ENCODE measurements at regions not wholly inside any gene's neighbourhood (a gene's known extent, or its start where the extent isn't known, plus 50 kb on each side); places are given as distances from the start of the nearest gene placed in this dataset.

- DNase-seq, result no peak
These were observed 118.7 kb upstream of the LRIG3 start for GRCh38 chr12:59039005-59039404.

GRCh38 chr12:59036973-59037762 is 116.9 kb upstream of the LRIG3 start:
- peak; percentile 25 to 45 for DNase-seq

- DNase-seq, result no peak
These were observed 116.0 kb upstream of the LRIG3 start for GRCh38 chr12:59036347-59036746.

- DNase-seq, result no peak
These were observed 111.0 kb upstream of the LRIG3 start for GRCh38 chr12:59031313-59031712.

GRCh38 chr12:59030415-59030814 is 110.1 kb upstream of the LRIG3 start:
- DNase-seq, result no peak

GRCh38 chr12:59027199-59027598 is 106.9 kb upstream of the LRIG3 start:
- DNase-seq, result no peak

GRCh38 chr12:59023861-59024424 is 103.6 kb upstream of the LRIG3 start:
- DNase-seq, result no peak

GRCh38 chr12:59020073-59020946 is 100.0 kb upstream of the LRIG3 start:
- DNase-seq, result no peak

GRCh38 chr12:59014885-59015284 is 94.6 kb upstream of the LRIG3 start:
- no peak for DNase-seq

- no peak for DNase-seq
These were observed 90.6 kb upstream of the LRIG3 start for GRCh38 chr12:59010941-59011340.

GRCh38 chr12:59010118-59010517 is 89.8 kb upstream of the LRIG3 start:
- no peak for DNase-seq

GRCh38 chr12:59007620-59008019 is 87.3 kb upstream of the LRIG3 start:
- DNase-seq, result no peak

- DNase-seq, result no peak
These were observed 85.1 kb upstream of the LRIG3 start for GRCh38 chr12:59005193-59005955.

- DNase-seq, result no peak
These were observed 84.2 kb upstream of the LRIG3 start for GRCh38 chr12:59004456-59004855.

GRCh38 chr12:58995666-58996363 is 75.5 kb upstream of the LRIG3 start:
- no peak for DNase-seq

GRCh38 chr12:58988643-58989344 is 68.5 kb upstream of the LRIG3 start:
- DNase-seq, result no peak

GRCh38 chr12:58981961-58982360 is 61.7 kb upstream of the LRIG3 start:
- no peak for DNase-seq

- no peak for DNase-seq
These were observed 60.5 kb upstream of the LRIG3 start for GRCh38 chr12:58980768-58981167.

GRCh38 chr12:58978717-58979116 is 58.4 kb upstream of the LRIG3 start:
- no peak for DNase-seq

- DNase-seq, result no peak
These were observed 57.2 kb upstream of the LRIG3 start for GRCh38 chr12:58977476-58977875.

- no peak for DNase-seq
These were observed 55.8 kb upstream of the LRIG3 start for GRCh38 chr12:58976146-58976545.

Measured in NCI-H526 (cell line).